Natural killer cell (primary cell): ENCODE measurements at regions not wholly inside any gene's neighbourhood (a gene's known extent, or its start where the extent isn't known, plus 50 kb on each side); places are given as distances from the start of the nearest gene placed in this dataset.

ENCODE experiments used
- ATAC-seq, 3 donors: fragments of 150-1000 bp in 2 of 3; fragments of 200-7000 bp in 1 of 3; cut with Tn5 transposase; 1 replicate in 1 of 3; 2 replicates in 2 of 3; pipeline ENCODE4 v1.10.0; 2021; ENCODE audit warnings: mild to moderate bottlenecking in 2 of 3, moderate library complexity in 2 of 3
- DNase-seq, 2 donors: peaks; one replicate each; pipeline versions ENCODE4 v3.0.0 to v3.0.0-alpha.2; 2013 to 2021; ENCODE audit warnings: mixed read lengths in 1 of 2
- H3K27ac ChIP-seq: one replicate; pipeline ENCODE4 v1.5.1; 2013; ENCODE audit warnings: mild to moderate bottlenecking, low read length
- H3K27me3 ChIP-seq: one replicate; pipeline ENCODE4 v1.6.1; 2013; ENCODE audit warnings: low read length; ENCODE audit not compliant: control insufficient read depth, insufficient read depth
- H3K36me3 ChIP-seq: one replicate; pipeline ENCODE4 v1.6.1; 2013; ENCODE audit warnings: low read length; ENCODE audit not compliant: control insufficient read depth, insufficient read depth
- H3K4me1 ChIP-seq: one replicate; pipeline ENCODE4 v1.6.1; 2013; ENCODE audit warnings: low read length; ENCODE audit not compliant: control insufficient read depth, insufficient read depth
- H3K4me3 ChIP-seq: one replicate; pipeline ENCODE4 v1.5.1; 2013; ENCODE audit warnings: low read length
- H3K9me3 ChIP-seq: one replicate; pipeline ENCODE4 v1.6.1; 2013; ENCODE audit warnings: low read length; ENCODE audit not compliant: control insufficient read depth, insufficient read depth
- H3K27ac Mint-ChIP-seq, 2 donors: one replicate each; pipeline ENCODE4 v1.8.0; 2022; ENCODE audit warnings: mild to moderate bottlenecking in 2 of 2, mixed read lengths in 2 of 2, moderate library complexity in 1 of 2
- H3K27me3 Mint-ChIP-seq, 2 donors: one replicate each; pipeline ENCODE4 v1.8.0; 2022; ENCODE audit warnings: low read depth in 2 of 2, mixed read lengths in 2 of 2
- H3K36me3 Mint-ChIP-seq: one replicate; pipeline ENCODE4 v1.8.0; 2022; ENCODE audit warnings: mixed read lengths
- H3K4me1 Mint-ChIP-seq, 2 donors: one replicate each; pipeline ENCODE4 v1.8.0; 2022; ENCODE audit warnings: mixed read lengths in 2 of 2
- H3K4me3 Mint-ChIP-seq: one replicate; pipeline ENCODE4 v1.8.0; 2022; ENCODE audit warnings: mild to moderate bottlenecking, moderate library complexity, mixed read lengths
- H3K9me3 Mint-ChIP-seq, 2 donors: one replicate each; pipeline ENCODE4 v1.8.0; 2022; ENCODE audit warnings: mixed read lengths in 2 of 2
- CTCF ChIP-seq: fragments of 200-600 bp; IDR thresholded peaks from one replicate; pipeline ENCODE4 v1.8.0; 2022; ENCODE audit warnings: antibody characterized with exemption
- WGBS: methylation state at CpG from one replicate; pipeline ENCODE4 v1.1.7; 2013; ENCODE audit warnings: missing lambda C conversion rate; ENCODE audit not compliant: insufficient coverage; 5-methylcytosine and 5-hydroxymethylcytosine counted together
- intact Hi-C: fragments of 100-400 bp; cut with micrococcal nuclease; formaldehyde crosslinking; loops from one replicate; pipeline ENCODE4 v1.14.2; 2022

- Mint-ChIP-seq H3K4me1 (no peaks in the 10 kb centered on the region), H3K4me3 (no peak overlapping the region), H3K9me3 (peaks cover 3 to 4% of the 10 kb centered on the region in 2 donors), H3K36me3 (no peaks in the 10 kb centered on the region), H3K27me3 (no peaks in the 10 kb centered on the region), H3K27ac (no peak overlapping the region)
- no peak for DNase-seq
- no peak overlapping the region for H3K27ac ChIP-seq
- H3K9me3 ChIP-seq = no peaks in the 10 kb centered on the region
- H3K4me1 ChIP-seq = no peaks in the 10 kb centered on the region
- 87% methylated on average over 5 of the region's 5 CpGs for WGBS
- TF ChIP-seq CTCF = no peak
- intact Hi-C loops = no loop called here
- no peaks in the 10 kb centered on the region for H3K27me3 ChIP-seq
- H3K4me3 ChIP-seq = no peak overlapping the region
- ATAC-seq = no peak
- no peaks in the 10 kb centered on the region for H3K36me3 ChIP-seq
These were observed 1030.5 kb downstream of the TLE4 start for GRCh38 chr9:80602291-80602690.

GRCh38 chr9:80596579-80596978 lies 1024.8 kb downstream of the TLE4 start:
- Mint-ChIP-seq H3K9me3 (peaks cover 4 to 5% of the 10 kb centered on the region in 2 donors), H3K4me1 (no peaks in the 10 kb centered on the region), H3K4me3 (no peak overlapping the region), H3K27ac (no peak overlapping the region), H3K27me3 (no peaks in the 10 kb centered on the region), H3K36me3 (no peaks in the 10 kb centered on the region)
- H3K27me3 ChIP-seq = no peaks in the 10 kb centered on the region
- H3K36me3 ChIP-seq = no peaks in the 10 kb centered on the region
- no peak overlapping the region for H3K4me3 ChIP-seq
- no peak for TF ChIP-seq CTCF
- no peaks in the 10 kb centered on the region for H3K4me1 ChIP-seq
- no peak overlapping the region for H3K27ac ChIP-seq
- DNase-seq (no peak), ATAC-seq (no peak)
- peaks cover 7% of the 10 kb centered on the region for H3K9me3 ChIP-seq
- intact Hi-C loops = no loop called here

GRCh38 chr9:80595192-80595591 lies 1023.4 kb downstream of the TLE4 start:
- intact Hi-C loops = no loop called here
- no peak overlapping the region for H3K4me3 ChIP-seq
- Mint-ChIP-seq H3K4me1 (no peaks in the 10 kb centered on the region), H3K27me3 (no peaks in the 10 kb centered on the region), H3K36me3 (no peaks in the 10 kb centered on the region), H3K9me3 (peaks cover 5 to 8% of the 10 kb centered on the region in 2 donors), H3K4me3 (no peak overlapping the region), H3K27ac (no peak overlapping the region)
- TF ChIP-seq CTCF = no peak
- H3K9me3 ChIP-seq = peaks cover 7% of the 10 kb centered on the region
- H3K36me3 ChIP-seq = no peaks in the 10 kb centered on the region
- WGBS = 87% methylated on average over 4 of the region's 4 CpGs
- no peak for ATAC-seq
- no peaks in the 10 kb centered on the region for H3K4me1 ChIP-seq
- no peak for DNase-seq
- H3K27ac ChIP-seq = no peak overlapping the region
- no peaks in the 10 kb centered on the region for H3K27me3 ChIP-seq

- ATAC-seq = no peak
- H3K27me3 ChIP-seq = no peaks in the 10 kb centered on the region
- Mint-ChIP-seq H3K27me3 (no peaks in the 10 kb centered on the region), H3K4me3 (no peak overlapping the region), H3K9me3 (peaks cover 7 to 12% of the 10 kb centered on the region in 2 donors), H3K27ac (no peak overlapping the region), H3K4me1 (no peaks in the 10 kb centered on the region), H3K36me3 (no peaks in the 10 kb centered on the region)
- intact Hi-C loops = no loop called here
- TF ChIP-seq CTCF = no peak
- no peaks in the 10 kb centered on the region for H3K4me1 ChIP-seq
- no peak overlapping the region for H3K27ac ChIP-seq
- no peaks in the 10 kb centered on the region for H3K36me3 ChIP-seq
- H3K9me3 ChIP-seq = peaks cover 7% of the 10 kb centered on the region
- no peak for DNase-seq
- no peak overlapping the region for H3K4me3 ChIP-seq
These were observed 1020.6 kb downstream of the TLE4 start for GRCh38 chr9:80592413-80592812.
